NOMO-1 treated with DMSO at 0.1 percent for 48 hours (cell line): ENCODE measurements at regions not wholly inside any gene's neighbourhood (a gene's known extent, or its start where the extent isn't known, plus 50 kb on each side); places are given as distances from the start of the nearest gene placed in this dataset.
A peak's percentile ranks its signal among the peaks of the same experiment; 100 is the strongest.
"Not testable (repeated sequence)": the region's sequence is repeated elsewhere in the genome, so short reads cannot be mapped to it uniquely, and the experiment has no call there.

Experiments
- DNase-seq: peaks from one replicate; lab custom pipeline; 2025; ENCODE audit not compliant: unreplicated experiment; lab: John Stamatoyannopoulos, UW

DNA sequence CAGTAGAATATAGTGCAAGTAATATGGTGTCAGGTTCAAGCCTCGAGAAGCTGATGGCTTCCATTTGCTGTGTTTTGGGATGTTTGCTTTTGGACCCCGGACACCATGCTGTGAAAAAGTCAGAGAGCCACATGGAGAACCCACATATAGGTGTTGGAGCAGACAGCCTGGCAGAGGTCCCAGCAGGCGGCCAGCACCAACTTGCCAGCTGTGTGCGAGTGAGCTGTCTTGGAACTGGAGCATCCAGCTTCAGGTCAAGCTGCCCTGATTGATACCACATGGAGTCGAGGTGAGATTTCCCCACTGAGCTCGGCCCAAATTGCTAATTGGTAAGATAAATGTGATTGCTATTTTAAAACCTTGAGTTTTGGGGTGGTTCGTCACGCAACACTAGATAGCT, 185.7 kb upstream of the TBL1XR1 start:
- DNase-seq = no peak

DNA sequence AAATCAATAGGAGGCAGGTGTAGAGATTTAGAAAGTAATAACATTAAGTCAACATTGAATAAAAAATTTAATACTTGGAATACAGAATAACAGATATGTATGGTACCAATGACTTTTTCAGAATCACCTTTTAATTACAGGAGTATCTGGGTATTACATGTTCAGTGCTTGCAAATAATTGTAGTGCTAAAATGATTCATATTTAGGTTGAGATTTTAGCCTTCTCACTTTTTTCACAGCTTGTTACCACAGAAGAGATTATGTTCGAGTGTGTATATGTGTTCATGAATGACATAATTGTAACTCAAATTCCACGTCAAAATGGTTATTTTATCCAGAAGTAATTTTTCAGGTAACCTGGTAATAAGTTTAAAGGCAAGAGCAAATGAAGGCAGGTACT, 187.9 kb upstream of the TBL1XR1 start:
- no peak for DNase-seq

- no peak for DNase-seq
These were observed 188.6 kb upstream of the TBL1XR1 start for GRCh38 chr3:177385831-177386301.

DNA sequence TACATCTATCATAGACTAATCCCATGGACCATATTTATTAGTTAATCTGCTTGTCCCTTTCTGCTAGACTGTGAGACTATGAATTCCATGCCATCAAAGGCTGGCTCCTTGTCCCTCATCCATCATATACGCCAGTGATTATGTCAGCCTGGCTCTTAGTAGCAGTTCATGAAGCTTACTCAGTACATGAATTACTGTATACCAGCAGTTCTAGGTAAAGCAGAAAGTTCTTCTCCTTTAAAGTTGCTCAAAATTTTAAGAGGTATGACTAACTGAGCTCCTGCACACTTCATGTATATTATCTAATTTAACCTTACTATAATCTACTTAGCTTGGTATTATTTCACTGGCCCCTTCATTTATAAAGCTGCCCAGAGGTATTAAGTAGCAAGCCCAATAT, 190.9 kb upstream of the TBL1XR1 start:
- no peak for DNase-seq

DNA sequence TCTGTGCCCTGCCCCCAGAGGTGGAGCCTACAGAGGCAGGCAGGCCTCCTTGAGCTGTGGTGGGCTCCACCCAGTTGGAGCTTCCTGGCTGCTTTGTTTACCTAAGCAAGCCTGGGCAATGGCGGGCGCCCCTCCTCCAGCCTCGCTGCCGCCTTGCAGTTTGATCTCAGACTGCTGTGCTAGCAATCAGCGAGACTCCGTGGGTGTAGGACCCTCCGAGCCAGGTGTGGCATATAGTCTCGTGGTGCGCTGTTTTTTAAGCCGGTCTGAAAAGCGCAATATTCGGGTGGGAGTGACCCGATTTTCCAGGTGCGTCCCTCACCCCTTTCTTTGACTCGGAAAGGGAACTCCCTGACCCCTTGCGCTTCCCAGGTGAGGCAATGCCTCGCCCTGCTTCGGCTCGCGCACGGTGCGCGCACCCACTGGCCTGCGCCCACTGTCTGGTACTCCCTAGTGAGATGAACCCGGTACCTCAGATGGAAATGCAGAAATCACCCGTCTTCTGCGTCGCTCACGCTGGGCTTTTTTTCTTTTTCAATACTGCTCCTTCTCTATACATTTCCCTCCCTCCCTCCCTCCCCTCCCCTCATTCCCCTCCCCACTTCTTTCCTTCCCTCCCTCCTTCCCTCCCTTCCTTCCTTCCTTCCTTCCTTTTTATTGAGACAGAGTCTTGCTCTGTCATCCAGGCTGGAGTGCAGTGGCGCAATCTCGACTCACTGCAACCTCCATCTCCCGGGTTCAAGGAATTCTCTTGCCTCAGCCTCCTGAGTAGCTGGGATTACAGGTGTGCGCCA, 197.1 kb upstream of the TBL1XR1 start:
- DNase-seq = not testable (repeated sequence)

GRCh38 chr3:177396733-177397132, 199.5 kb upstream of the TBL1XR1 start:
- DNase-seq = no peak

DNA sequence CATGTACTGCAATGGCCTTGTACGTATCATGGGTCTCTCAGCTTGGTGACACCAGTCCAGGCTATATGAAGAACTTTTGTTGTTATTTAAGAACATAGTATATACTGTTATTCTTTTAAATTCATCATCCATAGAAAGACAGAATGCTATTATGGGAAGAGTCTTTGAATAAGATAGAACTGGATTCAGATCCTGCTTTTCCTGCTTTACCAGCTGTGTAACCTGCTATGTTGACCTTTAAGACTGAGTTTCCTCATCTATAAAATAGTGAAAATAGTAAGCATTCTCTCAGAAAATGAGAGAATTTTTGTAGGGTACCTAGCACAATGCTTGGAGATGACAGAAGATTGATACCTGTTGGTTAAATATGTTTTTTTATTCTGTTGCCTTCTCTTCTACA, 204.1 kb upstream of the TBL1XR1 start:
- no peak for DNase-seq

DNA sequence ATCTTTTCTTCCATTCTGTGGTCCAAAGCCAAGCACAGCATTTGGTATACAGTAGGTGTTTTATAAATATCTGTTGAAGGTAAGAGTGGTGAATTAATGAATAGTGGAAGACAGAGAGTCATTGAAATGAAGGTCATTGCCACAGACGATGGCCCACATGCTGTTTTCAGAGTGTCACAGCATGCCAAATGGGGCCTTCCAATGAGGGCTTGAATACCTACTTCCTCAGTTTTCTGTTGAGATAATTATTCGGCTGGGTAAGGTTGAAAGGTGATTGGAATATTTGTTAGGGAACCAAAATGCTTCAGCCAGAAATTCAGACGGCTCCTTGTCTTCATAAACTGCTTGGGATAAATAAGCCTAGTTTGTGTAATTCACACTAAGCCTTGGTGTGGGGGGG, 205.3 kb upstream of the TBL1XR1 start:
- no peak for DNase-seq

DNA sequence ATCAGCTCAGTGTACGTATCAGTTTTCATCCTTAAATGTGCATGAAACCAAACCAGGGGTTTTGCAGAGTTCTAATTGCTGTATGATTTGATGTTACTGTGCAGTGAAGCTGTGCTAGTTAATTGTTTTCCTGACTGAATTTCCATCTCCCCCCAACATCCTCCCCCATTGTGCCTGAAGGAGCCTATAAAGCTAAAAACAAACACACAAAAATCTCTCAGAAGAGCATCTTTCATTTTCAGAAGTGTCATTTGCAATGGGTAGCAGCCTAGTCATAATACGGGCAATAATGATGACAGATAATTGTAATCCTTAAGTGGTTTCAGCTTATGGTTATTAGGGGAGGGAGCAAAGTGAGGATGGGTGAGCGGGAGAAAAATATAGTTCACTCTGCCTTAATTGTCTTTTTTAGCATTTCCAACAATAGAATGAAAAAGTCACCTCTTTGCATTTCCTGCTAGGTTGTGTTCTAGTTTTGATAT, 207.9 kb upstream of the TBL1XR1 start:
- no peak for DNase-seq

DNA sequence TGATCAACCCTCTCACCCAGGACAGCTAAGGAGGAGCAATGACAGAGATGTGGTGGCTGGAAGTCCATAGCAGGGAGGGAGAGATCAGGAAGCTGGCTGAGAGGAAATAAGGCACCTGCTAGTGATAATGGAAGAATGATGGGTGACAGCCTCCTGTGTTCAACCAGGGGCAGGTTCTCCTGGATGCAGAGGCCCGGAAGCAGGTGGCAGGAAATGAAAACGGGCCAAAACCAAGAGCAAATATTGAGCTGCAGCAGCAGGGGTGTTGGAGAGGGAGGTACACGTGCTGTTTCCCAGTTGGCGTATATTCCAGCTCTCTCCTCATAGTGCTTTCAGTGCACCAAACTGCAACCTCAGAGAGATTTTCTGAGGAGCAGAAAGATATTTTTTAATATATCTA, 213.4 kb upstream of the TBL1XR1 start:
- DNase-seq = no peak

DNA sequence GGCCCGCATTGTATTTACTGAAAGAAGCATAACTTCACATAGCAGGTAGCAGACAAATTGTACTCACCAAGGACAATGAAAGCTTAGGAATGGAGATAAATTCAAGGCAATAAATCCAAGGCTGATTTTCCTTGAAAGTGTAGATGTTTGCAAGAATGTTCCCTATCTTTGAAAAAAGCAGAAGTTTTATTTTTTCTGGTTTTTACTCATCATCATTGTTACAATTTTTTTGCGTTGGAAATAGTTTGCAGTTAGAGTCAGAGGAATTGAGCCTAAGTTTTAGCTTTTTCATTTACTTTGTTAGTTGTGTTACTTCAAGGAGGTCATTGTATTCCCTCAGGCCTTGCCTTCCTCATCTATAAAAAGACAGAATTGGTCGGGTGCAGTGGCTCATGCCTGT, 213.9 kb upstream of the TBL1XR1 start:
- DNase-seq = peak; percentile 8

- not testable (repeated sequence) for DNase-seq
These were observed 215.4 kb upstream of the TBL1XR1 start for GRCh38 chr3:177412677-177413170.

DNA sequence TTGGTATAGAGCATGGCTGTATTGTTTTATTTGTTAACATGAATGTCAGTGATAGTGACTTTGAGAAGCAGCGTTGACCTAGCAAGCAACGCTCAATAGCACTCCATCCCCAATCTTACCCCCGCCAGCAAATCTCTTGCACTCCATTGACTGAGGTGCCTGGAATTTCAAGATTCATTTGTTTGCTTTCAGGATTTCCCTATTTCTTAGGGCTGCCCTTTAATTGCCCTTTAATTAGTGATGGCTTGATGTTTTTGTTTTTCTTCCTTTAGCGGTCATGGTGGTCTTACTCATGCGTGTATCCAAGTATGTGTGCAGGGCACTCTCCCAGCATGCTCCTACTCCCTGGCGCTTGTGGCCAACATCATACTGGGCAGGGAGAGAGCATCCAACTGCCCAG, 216.8 kb upstream of the TBL1XR1 start:
- DNase-seq = no peak

DNA sequence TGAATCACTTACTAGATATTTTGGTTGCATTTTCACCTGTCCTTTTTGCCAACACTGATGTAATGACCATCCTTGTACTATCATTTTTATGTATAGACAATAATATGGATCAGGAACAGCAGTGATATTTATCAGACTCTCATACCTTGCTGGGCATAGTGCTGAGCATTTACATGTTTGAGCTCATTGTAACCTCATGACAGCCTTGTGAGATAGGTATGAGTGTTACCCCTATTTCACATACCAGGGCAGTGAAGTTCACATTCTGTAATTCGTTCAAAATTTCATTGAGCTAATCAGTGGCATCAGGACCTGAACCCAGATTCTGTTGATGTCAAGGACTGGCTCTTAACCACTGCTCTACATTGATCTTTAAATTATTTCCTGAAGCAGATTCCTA, 221.5 kb upstream of the TBL1XR1 start:
- no peak for DNase-seq

- DNase-seq = no peak
These were observed 222.8 kb upstream of the TBL1XR1 start for GRCh38 chr3:177419904-177420601.

DNA sequence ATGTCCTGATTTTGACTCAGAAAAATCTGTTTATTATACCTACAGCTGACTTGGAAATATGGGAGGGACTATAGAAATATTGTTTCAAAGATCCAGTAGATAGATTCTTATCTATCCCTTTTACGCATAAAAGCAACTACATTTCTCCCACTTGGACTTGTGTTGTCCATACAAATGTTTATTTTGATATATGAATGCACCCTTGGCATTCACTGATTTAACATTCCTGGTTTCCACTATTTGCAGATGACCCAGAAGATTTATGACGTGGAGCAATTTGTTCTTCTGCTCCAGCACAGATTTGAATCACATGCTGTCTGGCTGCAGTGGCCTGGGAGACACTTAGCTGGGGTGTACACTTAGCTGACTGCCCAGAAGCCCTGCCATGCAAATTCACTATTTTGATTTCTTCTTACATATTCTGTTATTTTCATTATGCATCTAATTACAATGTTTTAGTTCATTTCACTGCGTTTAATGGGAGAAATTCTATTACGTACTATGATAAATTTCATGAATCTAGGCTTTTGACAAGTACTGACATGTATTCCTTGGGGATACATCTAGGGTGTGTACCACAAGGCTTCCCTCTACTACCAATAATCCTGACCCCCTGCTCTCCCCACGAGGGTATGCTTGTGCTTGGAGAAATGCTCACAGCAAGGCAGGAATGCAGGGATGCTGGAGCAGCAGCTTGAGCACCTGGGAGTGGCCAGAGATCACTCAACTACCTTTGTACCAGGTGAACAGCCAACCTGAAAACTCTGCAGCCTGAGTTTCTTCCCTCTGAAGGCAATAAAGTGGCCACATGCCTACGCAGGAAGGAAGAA, 223.6 kb upstream of the TBL1XR1 start:
- DNase-seq = no peak

DNA sequence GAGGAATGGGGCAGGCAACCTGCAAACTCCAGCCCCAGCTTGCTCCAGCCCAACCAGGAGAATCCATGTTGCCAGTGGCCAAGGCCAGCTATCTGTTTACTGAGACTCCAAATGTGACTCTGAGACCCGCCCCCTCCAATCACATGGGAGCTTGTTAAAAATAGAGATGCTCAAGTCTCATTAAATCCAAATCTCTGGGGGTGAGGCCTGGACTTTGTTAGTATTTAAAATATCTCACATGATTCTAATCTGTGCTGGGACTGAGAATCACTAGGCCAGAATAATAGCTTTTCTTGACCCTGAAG, 224.2 kb upstream of the TBL1XR1 start:
- DNase-seq = no peak

- DNase-seq = no peak
These were observed 227.2 kb upstream of the TBL1XR1 start for GRCh38 chr3:177424521-177424920.

DNA sequence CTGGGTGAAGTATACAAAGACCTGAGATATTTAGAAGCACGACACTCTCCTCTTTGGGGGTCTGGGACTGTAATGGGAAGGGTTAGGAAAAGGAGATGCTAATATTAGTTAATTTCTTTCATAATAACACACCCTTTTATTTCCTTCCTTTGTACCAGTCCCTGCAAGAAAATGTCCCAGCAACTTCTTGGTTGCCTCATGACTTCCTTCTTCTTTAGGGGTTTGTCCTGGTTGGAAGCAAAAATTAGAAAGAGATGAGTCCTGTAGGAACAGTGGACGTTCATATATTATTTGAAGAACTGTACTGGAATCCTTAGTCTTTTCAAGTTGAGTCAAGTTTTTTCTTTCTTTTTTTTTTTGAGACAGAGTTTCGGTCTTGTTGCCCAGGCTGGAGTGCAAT, 227.8 kb upstream of the TBL1XR1 start:
- no peak for DNase-seq

DNA sequence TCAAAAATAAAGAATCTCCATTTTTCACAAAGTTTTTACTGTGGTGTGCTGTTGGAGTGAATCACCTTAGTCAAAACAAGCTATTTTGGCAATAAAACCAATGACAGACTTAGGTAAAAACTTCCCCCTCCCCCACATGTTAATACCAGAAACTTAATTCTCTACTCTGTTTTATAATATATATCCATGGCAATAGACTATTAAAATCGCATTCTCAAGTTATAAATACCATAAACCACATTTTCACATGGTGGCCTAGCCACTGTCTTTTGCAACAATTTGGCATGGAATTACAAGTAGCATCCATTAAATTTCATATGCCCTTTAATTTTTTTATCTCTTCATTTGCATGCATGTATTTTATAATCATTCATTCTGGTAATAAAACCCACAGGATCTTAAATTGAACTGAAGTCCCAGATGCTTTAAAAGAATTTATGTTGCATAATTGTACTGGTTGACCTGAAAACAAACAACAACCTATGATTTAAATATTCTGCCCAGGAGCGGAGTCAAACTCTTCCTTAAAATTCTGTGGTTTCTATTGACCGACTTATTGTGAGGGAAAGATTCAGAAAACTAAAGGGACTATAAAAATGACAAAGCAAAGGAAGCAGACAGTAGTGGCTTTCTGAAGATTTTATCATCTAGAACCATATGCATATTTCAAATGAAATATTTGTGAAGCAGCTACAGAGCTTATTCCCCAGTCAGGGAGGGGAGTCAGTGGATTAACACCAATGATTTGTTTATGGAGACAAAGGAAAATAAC, 229.0 kb upstream of the TBL1XR1 start:
- no peak for DNase-seq
